SK-N-MC (cell line): ENCODE measurements at regions not wholly inside any gene's neighbourhood (a gene's known extent, or its start where the extent isn't known, plus 50 kb on each side); places are given as distances from the start of the nearest gene placed in this dataset.

Source experiments
- EZH2 ChIP-seq: fragments of 200-600 bp; sonication (generic); IDR thresholded peaks from one replicate; pipeline ENCODE4 v1.6.1; 2017; ENCODE audit warnings: antibody characterized with exemption
- FOXP2 ChIP-seq: optimal IDR thresholded peaks from 2 replicates; pipeline ENCODE3; 2011; ENCODE audit warnings: mild to moderate bottlenecking, moderate library complexity; ENCODE audit not compliant: insufficient read depth; ENCODE audit errors: extremely low read length, control extremely low read depth
- POLR2AphosphoS5 ChIP-seq: IDR thresholded peaks from 2 replicates; pipeline ENCODE4 v1.6.1; 2012; ENCODE audit warnings: mild to moderate bottlenecking, low read depth, low read length, borderline replicate concordance

GRCh38 chr2:85961754-85962153 is 73.0 kb upstream of the ST3GAL5 start:
- TF ChIP-seq EZH2 (no peak), FOXP2 (no peak), POLR2AphosphoS5 (no peak)
